ENCODE measurements at regions not wholly inside any gene's neighbourhood (a gene's known extent, or its start where the extent isn't known, plus 50 kb on each side); places are given as distances from the start of the nearest gene placed in this dataset.
"Not testable (repeated sequence)": the region's sequence is repeated elsewhere in the genome, so short reads cannot be mapped to it uniquely, and the experiment has no call there.

GRCh38 chr11:15662285-15662684, 547.6 kb downstream of the INSC start:
- DNase-seq (ENCODE audit: low read depth) = no peak

- DNase-seq (ENCODE audit: low read depth) = no peak
Measured at GRCh38 chr11:15663777-15664218, 549.1 kb downstream of the INSC start.

GRCh38 chr11:15665368-15665871, 550.7 kb downstream of the INSC start:
- DNase-seq (ENCODE audit: low read depth) = peak; percentile 99

GRCh38 chr11:15667127-15667725, 552.5 kb downstream of the INSC start:
- DNase-seq (ENCODE audit: low read depth) = peak; percentile 71

GRCh38 chr11:15668718-15669117, 554.0 kb downstream of the INSC start:
- DNase-seq (ENCODE audit: low read depth) = peak; percentile 83

GRCh38 chr11:15670520-15671070, 555.9 kb downstream of the INSC start:
- DNase-seq (ENCODE audit: low read depth) = peak; percentile 32

- no peak for DNase-seq (ENCODE audit: low read depth)
Measured at GRCh38 chr11:15671216-15671615, 556.5 kb downstream of the INSC start.

- no peak for DNase-seq (ENCODE audit: low read depth)
Measured at GRCh38 chr11:15672825-15673224, 558.1 kb downstream of the INSC start.

- no peak for DNase-seq (ENCODE audit: low read depth)
Measured at GRCh38 chr11:15673408-15673831, 558.7 kb downstream of the INSC start.

GRCh38 chr11:15674756-15675155, 560.0 kb downstream of the INSC start:
- DNase-seq (ENCODE audit: low read depth) = peak; percentile 75

- DNase-seq (ENCODE audit: low read depth) = no peak
Measured at GRCh38 chr11:15675683-15676082, 561.0 kb downstream of the INSC start.

GRCh38 chr11:15677181-15677580, 562.5 kb downstream of the INSC start:
- no peak for DNase-seq (ENCODE audit: low read depth)

GRCh38 chr11:15683528-15683927, 568.8 kb downstream of the INSC start:
- no peak for DNase-seq (ENCODE audit: low read depth)

GRCh38 chr11:15685306-15685705, 570.6 kb downstream of the INSC start:
- DNase-seq (ENCODE audit: low read depth) = peak; percentile 37

- not testable (repeated sequence) for DNase-seq (ENCODE audit: low read depth)
Measured at GRCh38 chr11:15686259-15686658, 571.5 kb downstream of the INSC start.

GRCh38 chr11:15687342-15687741, 572.6 kb downstream of the INSC start:
- DNase-seq (ENCODE audit: low read depth) = no peak

GRCh38 chr11:15688351-15688792, 573.6 kb downstream of the INSC start:
- DNase-seq (ENCODE audit: low read depth) = no peak

- DNase-seq (ENCODE audit: low read depth) = no peak
Measured at GRCh38 chr11:15690320-15690719, 575.6 kb downstream of the INSC start.

- DNase-seq (ENCODE audit: low read depth) = peak; percentile 71
Measured at GRCh38 chr11:15692739-15693138, 578.0 kb downstream of the INSC start.

- no peak for DNase-seq (ENCODE audit: low read depth)
Measured at GRCh38 chr11:15695096-15695721, 580.5 kb downstream of the INSC start.

GRCh38 chr11:15696069-15696468, 581.3 kb downstream of the INSC start:
- DNase-seq (ENCODE audit: low read depth) = no peak

- no peak for DNase-seq (ENCODE audit: low read depth)
Measured at GRCh38 chr11:15697437-15698236, 582.9 kb downstream of the INSC start.
